Stimulated activated CD4-positive, alpha-beta T cell treated with anti-CD3 and anti-CD28 coated beads, Interleukin-15, amount 100 ng/mL, for 24 hours (primary cell): ENCODE measurements at regions not wholly inside any gene's neighbourhood (a gene's known extent, or its start where the extent isn't known, plus 50 kb on each side); places are given as distances from the start of the nearest gene placed in this dataset.
"Not testable (repeated sequence)": the region's sequence is repeated elsewhere in the genome, so short reads cannot be mapped to it uniquely, and the experiment has no call there.

ENCODE experiments used
- DNase-seq: peaks from one replicate; pipeline ENCODE4 v3.0.0-alpha.2; 2020

DNA sequence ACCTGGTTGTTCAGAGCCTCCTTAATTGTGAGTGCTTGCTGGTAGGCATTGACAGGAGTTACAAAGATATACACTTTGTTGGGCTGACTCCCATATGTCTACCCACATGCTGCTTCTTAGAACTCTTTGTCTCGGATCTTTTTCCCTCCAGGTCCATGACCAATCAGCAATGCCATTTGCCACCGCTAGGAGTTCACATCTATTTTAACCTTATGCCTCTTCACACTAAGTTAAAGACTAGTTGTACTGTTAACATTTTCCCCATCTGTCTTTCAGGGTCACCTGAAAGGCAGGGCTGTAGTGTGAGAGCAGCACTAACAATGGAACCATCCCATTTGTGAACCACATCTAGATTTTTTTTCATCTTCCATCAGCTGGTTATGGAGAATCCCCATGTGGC, 226.7 kb upstream of the NPY start:
- DNase-seq: no peak

DNA sequence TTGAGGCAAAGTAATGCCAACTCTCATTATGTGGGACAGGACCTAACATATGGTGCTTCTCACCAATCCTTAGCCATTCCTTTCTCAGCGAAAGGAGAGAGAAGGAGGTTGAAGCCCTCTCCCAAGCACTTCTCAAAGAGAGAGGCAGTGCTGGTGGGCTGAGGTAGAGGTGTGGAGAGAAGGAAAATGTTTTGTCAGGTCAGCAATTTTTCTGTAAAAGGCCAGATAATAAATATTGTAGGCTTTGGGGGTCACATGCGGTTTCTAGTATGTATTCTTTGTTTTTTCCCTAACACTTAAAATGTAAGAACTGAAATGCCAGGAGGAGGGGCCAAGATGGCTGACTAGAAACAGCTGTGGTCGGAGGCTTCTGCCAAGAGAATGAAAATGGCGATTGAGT, 225.0 kb upstream of the NPY start:
- DNase-seq: no peak

GRCh38 chr7:24059775-24060174, 224.2 kb upstream of the NPY start:
- no peak for DNase-seq

GRCh38 chr7:24063721-24064120, 220.3 kb upstream of the NPY start:
- no peak for DNase-seq

GRCh38 chr7:24069751-24070150, 214.2 kb upstream of the NPY start:
- DNase-seq: no peak

- DNase-seq: no peak
Observed at GRCh38 chr7:24073651-24074420, 210.2 kb upstream of the NPY start.

GRCh38 chr7:24075426-24075810, 208.6 kb upstream of the NPY start:
- DNase-seq: no peak

- DNase-seq: no peak
Observed at GRCh38 chr7:24082826-24083225, 201.2 kb upstream of the NPY start.

- no peak for DNase-seq
Observed at GRCh38 chr7:24102988-24103387, 181.0 kb upstream of the NPY start.

- no peak for DNase-seq
Observed at GRCh38 chr7:24108906-24109376, 175.0 kb upstream of the NPY start.

DNA sequence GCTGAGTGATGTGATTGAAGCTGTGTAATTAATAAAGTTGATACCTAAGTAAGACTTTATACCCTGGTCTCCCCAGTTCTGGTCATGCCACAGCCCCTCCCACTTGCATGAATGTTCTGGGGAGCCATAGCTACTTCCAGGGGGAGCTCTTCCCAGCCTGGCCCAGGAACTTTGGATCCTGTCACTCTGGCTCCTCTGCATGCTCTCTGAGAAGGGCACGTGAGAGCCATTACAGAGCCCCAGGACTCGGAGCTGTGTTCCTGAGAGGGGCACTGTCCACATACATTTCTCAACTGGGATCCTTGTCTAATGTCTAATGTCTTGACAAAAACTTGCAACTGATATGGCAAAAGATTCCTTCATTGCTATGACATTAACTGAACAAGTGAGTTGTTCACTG, 173.9 kb upstream of the NPY start:
- no peak for DNase-seq

DNA sequence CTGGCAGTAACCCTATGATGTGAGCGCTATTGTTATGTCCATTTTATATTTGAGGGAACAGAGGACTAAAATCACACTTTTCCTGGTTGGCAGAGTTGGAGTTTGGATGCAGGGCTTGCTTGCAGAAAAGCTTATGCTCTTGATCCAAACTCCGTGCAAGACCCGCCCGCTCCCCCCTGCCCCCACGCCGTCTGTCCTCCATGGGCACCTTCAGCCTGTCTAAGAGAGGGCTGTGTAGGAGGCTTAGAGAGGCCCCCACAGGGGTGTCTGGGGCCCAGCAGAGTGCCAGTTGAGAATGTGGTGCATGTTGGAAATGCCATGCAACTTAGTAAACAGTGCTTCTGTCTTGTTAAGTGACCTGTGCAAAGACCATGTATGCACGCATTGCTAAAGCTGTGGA, 170.5 kb upstream of the NPY start:
- no peak for DNase-seq

- DNase-seq: no peak
Observed at GRCh38 chr7:24115661-24116060, 168.3 kb upstream of the NPY start.

DNA sequence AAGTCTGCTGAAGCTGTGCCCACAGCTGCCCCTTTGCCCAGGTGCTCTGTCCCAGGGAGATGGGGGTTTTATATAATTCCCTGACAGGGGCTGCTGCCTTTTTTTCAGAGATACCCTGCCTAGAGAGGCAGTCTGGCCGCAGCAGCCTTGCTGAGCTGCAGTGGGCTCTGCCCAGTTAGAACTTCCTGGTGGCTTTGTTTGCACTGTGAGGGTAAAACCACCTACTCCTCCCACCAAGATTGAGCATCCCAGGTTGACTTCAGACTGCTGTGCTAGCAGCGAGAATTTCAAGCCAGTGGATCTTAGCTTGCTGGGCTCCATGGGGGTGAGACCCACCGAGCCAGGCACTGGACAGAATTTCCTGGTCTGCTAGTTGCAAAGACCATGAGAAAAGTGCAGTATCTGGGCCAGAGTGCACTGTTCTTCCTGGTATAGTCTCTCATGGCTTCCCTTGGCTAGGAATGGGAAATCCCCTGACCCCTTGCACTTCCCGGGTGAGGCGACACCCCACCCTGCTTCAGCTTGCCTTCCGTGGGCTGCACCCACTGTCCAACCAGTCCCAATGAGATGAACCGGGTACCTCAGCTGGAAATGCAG, 166.0 kb upstream of the NPY start:
- DNase-seq: not testable (repeated sequence)

DNA sequence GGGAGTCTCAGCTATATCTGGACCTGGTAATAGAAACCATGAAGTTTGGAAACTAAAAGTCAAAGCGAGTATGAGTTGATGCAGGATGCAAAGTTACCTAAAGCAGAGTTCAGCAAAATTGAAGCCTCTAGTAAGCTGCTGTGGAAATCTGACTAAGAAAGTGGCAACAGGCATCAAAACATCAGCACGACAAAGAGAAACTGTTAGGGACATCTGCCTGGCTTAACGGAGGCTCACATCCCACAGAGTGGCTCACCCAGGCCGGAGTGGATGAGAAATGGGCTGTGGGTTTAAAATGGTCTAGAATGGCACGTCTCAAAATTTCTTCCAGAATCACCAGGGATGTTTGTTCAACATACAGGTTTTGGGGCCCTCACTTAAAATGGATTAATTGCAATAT, 164.1 kb upstream of the NPY start:
- DNase-seq: no peak

GRCh38 chr7:24123076-24123475, 160.9 kb upstream of the NPY start:
- DNase-seq: no peak

DNA sequence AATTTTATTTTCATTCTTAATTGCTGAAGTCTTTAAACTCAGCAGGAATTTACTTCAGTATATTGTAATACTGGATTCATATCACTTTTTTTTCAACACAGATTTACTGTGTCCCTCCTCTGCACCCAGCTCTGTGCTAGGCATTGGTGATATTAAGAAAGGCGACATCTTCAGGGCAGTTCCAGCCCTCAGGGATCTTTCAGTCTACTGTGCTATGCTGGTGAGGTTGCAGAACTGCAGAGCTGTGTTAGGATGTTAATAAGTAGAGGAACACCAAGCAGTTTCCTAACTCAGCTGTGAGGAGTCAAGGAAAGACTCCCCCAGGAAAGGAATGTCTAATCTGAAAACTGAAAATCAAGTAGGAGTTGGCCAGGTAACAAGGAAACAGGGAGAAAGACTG, 158.2 kb upstream of the NPY start:
- DNase-seq: no peak

GRCh38 chr7:24127930-24128329, 156.1 kb upstream of the NPY start:
- no peak for DNase-seq

GRCh38 chr7:24129597-24129996, 154.4 kb upstream of the NPY start:
- no peak for DNase-seq

DNA sequence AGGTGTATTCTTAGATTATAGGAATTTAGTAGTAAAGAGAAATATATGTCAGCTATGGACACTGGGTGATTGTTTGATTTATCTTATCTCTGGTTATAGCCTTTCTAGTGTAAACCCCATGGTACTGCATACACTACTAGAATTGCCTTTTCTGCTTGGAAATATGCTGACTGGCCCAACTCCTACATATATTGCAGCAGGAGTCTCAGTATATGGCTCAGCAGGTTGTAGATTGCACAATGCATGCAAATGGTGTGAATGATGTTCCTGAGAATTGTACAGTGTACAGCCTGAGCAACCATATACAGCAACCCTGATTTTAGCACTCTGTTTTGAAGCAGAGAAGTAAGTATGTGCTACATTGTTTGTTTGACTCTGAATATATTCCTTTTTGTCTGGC, 153.4 kb upstream of the NPY start:
- no peak for DNase-seq

- peak; percentile 3 for DNase-seq
Observed at GRCh38 chr7:24133691-24134090, 150.3 kb upstream of the NPY start.

DNA sequence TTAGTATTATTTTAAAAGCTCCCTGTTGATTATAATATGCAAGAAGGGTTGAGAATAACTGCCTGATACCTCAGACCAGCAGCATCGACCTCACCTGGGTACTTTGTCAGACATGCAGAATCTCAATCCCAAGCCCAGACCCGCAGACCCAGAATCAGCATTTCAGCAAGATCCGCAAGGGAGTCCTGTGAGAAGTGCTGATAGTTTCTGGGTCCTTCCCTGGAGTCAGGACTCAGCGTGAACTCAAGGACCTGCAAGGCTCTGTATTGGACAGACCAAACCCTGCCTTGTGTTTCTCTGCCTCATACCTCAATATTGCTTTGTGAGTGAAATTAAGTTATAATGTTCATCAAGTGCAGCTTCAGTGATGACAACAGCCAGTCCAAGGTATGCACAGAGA, 149.5 kb upstream of the NPY start:
- no peak for DNase-seq

DNA sequence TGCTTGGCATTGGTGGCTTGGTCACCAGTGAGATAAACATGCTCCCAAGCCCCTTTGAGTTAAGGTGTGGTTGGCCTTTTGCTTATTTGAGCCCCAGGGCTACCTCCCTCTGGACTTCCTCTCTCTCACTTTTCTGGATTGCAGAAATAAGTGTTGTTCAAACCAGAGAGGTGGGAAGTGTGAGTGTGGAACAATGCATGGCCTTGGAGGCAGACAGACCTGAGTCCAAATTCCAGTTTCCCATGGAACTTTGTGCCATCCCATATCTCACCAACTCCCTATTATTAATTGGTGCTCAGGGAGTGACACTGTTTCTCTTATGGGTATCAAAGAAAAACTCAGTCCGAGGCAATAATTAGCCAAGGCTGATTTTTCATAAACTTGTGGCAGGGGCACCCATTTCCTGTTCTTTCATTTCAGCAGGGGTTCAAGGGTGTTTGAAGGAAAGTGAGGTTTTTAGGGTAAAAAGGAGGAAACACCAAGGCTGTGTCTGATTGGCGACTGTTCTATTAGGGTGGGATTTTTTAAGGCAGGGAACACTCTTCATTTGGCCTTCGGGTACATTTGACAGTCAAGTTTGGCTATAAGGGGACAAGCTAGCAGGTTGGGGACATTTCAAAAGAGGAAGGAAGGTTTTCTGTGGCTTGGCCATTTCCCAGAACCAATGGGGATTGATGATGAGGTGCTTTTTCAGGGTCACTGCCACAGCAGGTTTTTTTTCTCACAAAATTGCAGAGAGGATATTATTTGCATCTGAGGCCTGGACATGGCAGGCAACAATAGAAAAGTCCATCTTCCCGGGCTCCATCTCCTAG, 148.8 kb upstream of the NPY start:
- no peak for DNase-seq

DNA sequence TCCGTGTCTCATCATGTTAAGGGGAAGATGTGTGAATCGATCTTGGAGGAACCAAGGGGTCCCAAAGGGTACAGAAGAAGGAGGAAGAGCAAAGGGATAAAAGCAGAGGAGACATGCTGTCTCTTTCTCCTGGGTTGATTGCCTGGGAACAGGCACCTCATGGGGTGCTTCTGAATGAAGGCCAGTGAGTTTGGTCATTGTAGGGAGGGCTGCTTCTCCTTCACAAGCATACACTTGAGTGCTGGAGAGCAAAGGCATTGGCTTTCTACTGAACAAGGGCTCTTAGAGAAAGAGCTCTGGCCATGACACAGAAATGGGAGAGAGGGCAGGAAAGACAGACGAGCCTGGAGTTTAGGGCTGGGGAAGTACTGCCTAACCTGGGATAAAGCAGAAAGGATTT, 146.7 kb upstream of the NPY start:
- DNase-seq: no peak
